ENCODE measurements at regions not wholly inside any gene's neighbourhood (a gene's known extent, or its start where the extent isn't known, plus 50 kb on each side); places are given as distances from the start of the nearest gene placed in this dataset.

- H3K36me3 ChIP-seq (ENCODE audit: insufficient read depth, low read length) = no peaks in the 10 kb centered on the region
- H3K4me3 ChIP-seq = no peak overlapping the region
- H3K27ac ChIP-seq = no peak overlapping the region
- no peaks in the 10 kb centered on the region for H3K9me3 ChIP-seq (ENCODE audit: low read depth, low read length)
- no peak for DNase-seq (ENCODE audit: low read depth, low spot score)
- TF ChIP-seq POLR2AphosphoS5 (IDR thresholded peaks at IDR 0.05; ENCODE audit: borderline replicate concordance, low read depth, low read length) (no peak), FOXP2 (optimal IDR thresholded peaks at IDR 0.05; ENCODE audit: control extremely low read depth, extremely low read length, insufficient read depth) (no peak), EZH2 (IDR thresholded peaks at IDR 0.05) (no peak)
- H3K9ac ChIP-seq (ENCODE audit: insufficient read length) = no peak overlapping the region
These were observed 286.3 kb downstream of the RAP2B start for GRCh38 chr3:153448151-153448829.

DNA sequence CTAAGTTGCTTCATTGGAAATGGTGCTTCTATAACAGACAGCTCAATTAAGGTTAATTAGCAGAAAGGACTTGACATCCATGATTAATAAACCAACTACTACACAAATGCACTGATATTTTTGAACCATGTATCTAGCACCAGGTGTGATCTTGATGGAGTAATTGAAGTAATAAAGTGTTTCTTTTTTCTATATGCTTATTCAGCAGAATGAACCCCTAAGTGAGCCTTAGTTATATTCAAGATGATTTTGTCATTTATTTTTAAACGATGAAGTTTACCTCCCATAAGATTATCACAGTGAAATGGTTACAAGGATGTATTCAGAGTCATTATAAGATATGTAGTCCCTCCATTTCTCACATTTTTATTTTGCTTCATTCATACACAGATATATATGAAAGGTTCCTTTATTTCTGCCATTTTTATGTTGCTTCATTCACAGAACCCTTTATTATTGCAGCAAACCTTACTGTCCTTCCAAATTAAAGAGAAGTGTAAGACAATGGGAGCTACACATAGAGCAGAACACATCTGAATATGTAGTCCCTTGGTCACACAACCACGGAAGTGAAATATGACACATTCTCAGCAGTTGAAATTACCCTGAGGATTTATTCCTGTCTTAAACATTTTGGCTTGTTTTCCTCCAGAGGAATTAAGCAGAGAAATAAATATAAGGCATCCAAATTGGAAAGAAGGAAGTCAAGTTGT lies 295.0 kb downstream of the RAP2B start:
- Histone ChIP-seq H3K27ac (no peak overlapping the region), H3K9me3 (ENCODE audit: low read depth, low read length) (no peaks in the 10 kb centered on the region), H3K36me3 (ENCODE audit: insufficient read depth, low read length) (no peaks in the 10 kb centered on the region), H3K4me3 (no peak overlapping the region), H3K9ac (ENCODE audit: insufficient read length) (no peak overlapping the region)
- no peak for DNase-seq (ENCODE audit: low read depth, low spot score)
- TF ChIP-seq FOXP2 (optimal IDR thresholded peaks at IDR 0.05; ENCODE audit: control extremely low read depth, extremely low read length, insufficient read depth) = no peak
- TF ChIP-seq EZH2 (IDR thresholded peaks at IDR 0.05) = no peak
- no peak for TF ChIP-seq POLR2AphosphoS5 (IDR thresholded peaks at IDR 0.05; ENCODE audit: borderline replicate concordance, low read depth, low read length)

DNA sequence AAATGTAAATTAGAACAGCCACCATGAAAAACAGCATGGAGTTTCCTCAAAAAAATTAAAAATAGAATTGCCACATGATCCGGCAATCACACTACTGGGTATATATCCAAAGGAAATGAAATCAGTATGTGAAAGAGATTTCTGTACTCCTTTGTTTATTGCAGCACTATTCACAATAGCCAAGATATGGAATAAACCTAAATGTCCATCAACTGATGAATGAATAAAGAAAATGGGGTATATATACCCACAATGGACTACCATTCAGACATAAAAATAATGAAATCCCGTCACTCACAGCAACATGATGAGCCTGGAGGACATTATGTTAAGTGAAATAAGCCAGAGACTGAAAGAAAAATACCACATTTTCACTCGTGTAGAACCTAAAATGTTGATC lies 296.9 kb downstream of the RAP2B start:
- Histone ChIP-seq H3K36me3 (ENCODE audit: insufficient read depth, low read length) (no peaks in the 10 kb centered on the region), H3K27ac (no peak overlapping the region), H3K4me3 (no peak overlapping the region), H3K9me3 (ENCODE audit: low read depth, low read length) (no peaks in the 10 kb centered on the region), H3K9ac (ENCODE audit: insufficient read length) (no peak overlapping the region)
- DNase-seq (ENCODE audit: low read depth, low spot score) = no peak
- TF ChIP-seq EZH2 (IDR thresholded peaks at IDR 0.05) (no peak), FOXP2 (optimal IDR thresholded peaks at IDR 0.05; ENCODE audit: control extremely low read depth, extremely low read length, insufficient read depth) (no peak), POLR2AphosphoS5 (IDR thresholded peaks at IDR 0.05; ENCODE audit: borderline replicate concordance, low read depth, low read length) (no peak)

GRCh38 chr3:153462545-153462944 lies 300.5 kb downstream of the RAP2B start:
- no peak overlapping the region for H3K27ac ChIP-seq
- TF ChIP-seq EZH2 (IDR thresholded peaks at IDR 0.05) (no peak), POLR2AphosphoS5 (IDR thresholded peaks at IDR 0.05; ENCODE audit: borderline replicate concordance, low read depth, low read length) (no peak), FOXP2 (optimal IDR thresholded peaks at IDR 0.05; ENCODE audit: control extremely low read depth, extremely low read length, insufficient read depth) (no peak)
- no peak for DNase-seq (ENCODE audit: low read depth, low spot score)
- H3K9me3 ChIP-seq (ENCODE audit: low read depth, low read length) = no peaks in the 10 kb centered on the region
- no peak overlapping the region for H3K4me3 ChIP-seq
- no peak overlapping the region for H3K9ac ChIP-seq (ENCODE audit: insufficient read length)
- H3K36me3 ChIP-seq (ENCODE audit: insufficient read depth, low read length) = no peaks in the 10 kb centered on the region

GRCh38 chr3:153463895-153464294 lies 301.9 kb downstream of the RAP2B start:
- TF ChIP-seq EZH2 (IDR thresholded peaks at IDR 0.05) (no peak), FOXP2 (optimal IDR thresholded peaks at IDR 0.05; ENCODE audit: control extremely low read depth, extremely low read length, insufficient read depth) (no peak)
- Histone ChIP-seq H3K4me3 (no peak overlapping the region), H3K9me3 (ENCODE audit: low read depth, low read length) (no peaks in the 10 kb centered on the region), H3K27ac (no peak overlapping the region), H3K36me3 (ENCODE audit: insufficient read depth, low read length) (no peaks in the 10 kb centered on the region), H3K9ac (ENCODE audit: insufficient read length) (no peak overlapping the region)
- DNase-seq (ENCODE audit: low read depth, low spot score) = no peak

DNA sequence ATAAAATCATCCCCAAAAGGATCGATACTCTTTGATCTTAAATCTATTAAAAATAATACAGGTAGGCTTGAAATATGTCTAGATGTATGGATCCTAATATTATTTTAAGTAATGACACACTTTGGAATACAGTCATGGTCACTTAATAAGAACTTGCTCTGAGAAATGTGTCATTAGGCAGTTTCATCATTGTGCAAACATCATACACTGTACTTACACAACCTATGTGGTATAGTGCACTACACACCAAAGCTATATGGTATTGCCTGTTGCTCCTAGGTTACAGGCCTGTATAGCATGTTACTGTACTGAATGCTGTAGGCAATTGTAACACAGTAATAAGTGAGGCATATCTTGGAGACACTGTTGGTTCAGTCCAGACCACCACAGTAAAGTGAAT lies 307.1 kb downstream of the RAP2B start:
- H3K36me3 ChIP-seq (ENCODE audit: insufficient read depth, low read length) = no peaks in the 10 kb centered on the region
- no peak overlapping the region for H3K9ac ChIP-seq (ENCODE audit: insufficient read length)
- no peak overlapping the region for H3K27ac ChIP-seq
- DNase-seq (ENCODE audit: low read depth, low spot score) = no peak
- no peak for TF ChIP-seq FOXP2 (optimal IDR thresholded peaks at IDR 0.05; ENCODE audit: control extremely low read depth, extremely low read length, insufficient read depth)
- TF ChIP-seq POLR2AphosphoS5 (IDR thresholded peaks at IDR 0.05; ENCODE audit: borderline replicate concordance, low read depth, low read length) = no peak
- no peak for TF ChIP-seq EZH2 (IDR thresholded peaks at IDR 0.05)
- H3K4me3 ChIP-seq = no peak overlapping the region
- no peaks in the 10 kb centered on the region for H3K9me3 ChIP-seq (ENCODE audit: low read depth, low read length)

- H3K9ac ChIP-seq (ENCODE audit: insufficient read length) = no peak overlapping the region
- no peaks in the 10 kb centered on the region for H3K9me3 ChIP-seq (ENCODE audit: low read depth, low read length)
- H3K36me3 ChIP-seq (ENCODE audit: insufficient read depth, low read length) = no peaks in the 10 kb centered on the region
- no peak for DNase-seq (ENCODE audit: low read depth, low spot score)
- H3K27ac ChIP-seq = no peak overlapping the region
- H3K4me3 ChIP-seq = no peak overlapping the region
- no peak for TF ChIP-seq EZH2 (IDR thresholded peaks at IDR 0.05)
- TF ChIP-seq FOXP2 (optimal IDR thresholded peaks at IDR 0.05; ENCODE audit: control extremely low read depth, extremely low read length, insufficient read depth) = no peak
- no peak for TF ChIP-seq POLR2AphosphoS5 (IDR thresholded peaks at IDR 0.05; ENCODE audit: borderline replicate concordance, low read depth, low read length)
These were observed 322.8 kb downstream of the RAP2B start for GRCh38 chr3:153484842-153485241.

DNA sequence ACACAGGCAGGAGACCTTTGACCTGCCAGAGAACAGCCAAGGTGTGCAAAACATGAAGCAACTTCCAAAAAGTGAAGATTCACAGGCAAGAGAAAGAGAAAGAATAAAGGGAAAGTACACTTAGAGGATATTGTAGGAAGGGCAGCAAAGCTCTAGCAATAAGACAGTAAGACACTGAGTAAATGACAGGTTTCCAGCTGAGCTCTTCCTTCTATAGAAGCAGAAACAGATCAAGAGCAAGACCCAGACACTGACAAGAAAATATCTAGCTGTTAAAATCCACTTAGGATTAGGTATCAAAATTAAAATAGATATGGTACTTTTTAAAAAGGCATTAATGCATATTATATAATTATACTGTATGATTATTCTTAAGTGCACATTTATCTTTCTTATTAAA lies 333.4 kb downstream of the RAP2B start:
- Histone ChIP-seq H3K27ac (no peak overlapping the region), H3K4me3 (no peak overlapping the region), H3K9ac (ENCODE audit: insufficient read length) (no peak overlapping the region), H3K9me3 (ENCODE audit: low read depth, low read length) (no peaks in the 10 kb centered on the region), H3K36me3 (ENCODE audit: insufficient read depth, low read length) (no peaks in the 10 kb centered on the region)
- DNase-seq (ENCODE audit: low read depth, low spot score) = no peak
- TF ChIP-seq EZH2 (IDR thresholded peaks at IDR 0.05) (no peak), FOXP2 (optimal IDR thresholded peaks at IDR 0.05; ENCODE audit: control extremely low read depth, extremely low read length, insufficient read depth) (no peak), POLR2AphosphoS5 (IDR thresholded peaks at IDR 0.05; ENCODE audit: borderline replicate concordance, low read depth, low read length) (no peak)

All from SK-N-MC (cell line).